Endodermal cell (in vitro differentiated cells): ENCODE measurements at regions not wholly inside any gene's neighbourhood (a gene's known extent, or its start where the extent isn't known, plus 50 kb on each side); places are given as distances from the start of the nearest gene placed in this dataset.

ENCODE experiments used
- DNase-seq: peaks from one replicate; pipeline ENCODE4 v3.0.0-alpha.2; 2017
- H3K27ac ChIP-seq: 2 replicates; pipeline ENCODE4 v1.5.1; 2013; ENCODE audit warnings: mild to moderate bottlenecking, low read depth, low read length, moderate library complexity
- H3K27me3 ChIP-seq: 2 replicates; pipeline ENCODE4 v1.6.1; 2013; ENCODE audit warnings: mild to moderate bottlenecking, low read length, moderate library complexity; ENCODE audit not compliant: insufficient read depth, control insufficient read depth, poor library complexity, severe bottlenecking
- H3K36me3 ChIP-seq: 2 replicates; pipeline ENCODE4 v1.7.0; 2013; ENCODE audit warnings: mild to moderate bottlenecking, low read length, moderate library complexity; ENCODE audit not compliant: control insufficient read depth, insufficient read depth
- H3K4me1 ChIP-seq: one replicate; pipeline ENCODE4 v1.7.0; 2013; ENCODE audit warnings: low read length; ENCODE audit not compliant: control insufficient read depth, insufficient read depth
- H3K4me3 ChIP-seq: 2 replicates; pipeline ENCODE4 v1.5.1; 2013; ENCODE audit warnings: mild to moderate bottlenecking, low read length, moderate library complexity
- H3K9ac ChIP-seq: 2 replicates; pipeline ENCODE4 v1.6.1; 2013; ENCODE audit warnings: mild to moderate bottlenecking, low read length, moderate library complexity; ENCODE audit not compliant: poor library complexity, severe bottlenecking; ENCODE audit errors: extremely low read depth
- H3K9me3 ChIP-seq: 2 replicates; pipeline ENCODE4 v1.6.1; 2013; ENCODE audit warnings: mild to moderate bottlenecking, low read length, moderate library complexity; ENCODE audit not compliant: control insufficient read depth
- H3K27ac Mint-ChIP-seq: 2 replicates; pipeline ENCODE4 v1.8.0; 2020; ENCODE audit warnings: mixed read lengths
- H3K27me3 Mint-ChIP-seq: 2 replicates; pipeline ENCODE4 v1.8.0; 2021; ENCODE audit warnings: mild to moderate bottlenecking, mixed read lengths; ENCODE audit not compliant: insufficient read depth
- H3K36me3 Mint-ChIP-seq: 2 replicates; pipeline ENCODE4 v1.8.0; 2020; ENCODE audit warnings: low read depth, mixed read lengths
- H3K4me1 Mint-ChIP-seq: 2 replicates; pipeline ENCODE4 v1.8.0; 2020; ENCODE audit warnings: mixed read lengths
- H3K4me3 Mint-ChIP-seq: 2 replicates; pipeline ENCODE4 v1.8.0; 2020; ENCODE audit warnings: mild to moderate bottlenecking, moderate library complexity, mixed read lengths
- H3K9me3 Mint-ChIP-seq: 2 replicates; pipeline ENCODE4 v1.8.0; 2020; ENCODE audit warnings: mild to moderate bottlenecking, mixed read lengths
- CTCF ChIP-seq: fragments of 200-600 bp; sonication (generic); conservative IDR thresholded peaks from 2 replicates; pipeline ENCODE4 v1.5.0; 2021; ENCODE audit warnings: antibody characterized with exemption, mild to moderate bottlenecking
- WGBS, 2 experiments: methylation state at CpG; one replicate each; pipeline versions ENCODE4 v1.1.5 to v1.1.7; 2013; ENCODE audit warnings: missing lambda C conversion rate in 2 of 2, mixed read lengths in 1 of 2; ENCODE audit not compliant: insufficient coverage in 1 of 2, insufficient read length in 1 of 2; 5-methylcytosine and 5-hydroxymethylcytosine counted together

- peak; percentile 93 for TF ChIP-seq CTCF
- no peaks in the 10 kb centered on the region for H3K4me1 ChIP-seq
- no peaks in the 10 kb centered on the region for H3K36me3 ChIP-seq
- Mint-ChIP-seq H3K27me3 (peaks cover 16% of the 10 kb centered on the region), H3K9me3 (no peaks in the 10 kb centered on the region), H3K36me3 (no peaks in the 10 kb centered on the region), H3K4me1 (peaks cover 19% of the 10 kb centered on the region), H3K4me3 (no peak overlapping the region), H3K27ac (no peak overlapping the region)
- no peak overlapping the region for H3K27ac ChIP-seq
- H3K9ac ChIP-seq: no peak overlapping the region
- WGBS, 2 experiments: 31 to 51% methylated on average over 3 to 9 of the region's 9 CpGs
- DNase-seq: peak; percentile 89
- no peaks in the 10 kb centered on the region for H3K27me3 ChIP-seq
- no peaks in the 10 kb centered on the region for H3K9me3 ChIP-seq
- H3K4me3 ChIP-seq: no peak overlapping the region
These were observed 421.1 kb upstream of the C16orf82 start for GRCh38 chr16:26645614-26646013.

- DNase-seq: no peak
- H3K9ac ChIP-seq: no peak overlapping the region
- H3K27me3 ChIP-seq: no peaks in the 10 kb centered on the region
- Mint-ChIP-seq H3K27ac (no peak overlapping the region), H3K4me3 (no peak overlapping the region), H3K4me1 (peaks cover 7% of the 10 kb centered on the region), H3K9me3 (no peaks in the 10 kb centered on the region), H3K27me3 (peaks cover 14% of the 10 kb centered on the region), H3K36me3 (no peaks in the 10 kb centered on the region)
- TF ChIP-seq CTCF: no peak
- H3K36me3 ChIP-seq: no peaks in the 10 kb centered on the region
- WGBS, 2 experiments: 90 to 91% methylated on average over 2 to 4 of the region's 4 CpGs
- H3K4me1 ChIP-seq: no peaks in the 10 kb centered on the region
- H3K4me3 ChIP-seq: no peak overlapping the region
- no peaks in the 10 kb centered on the region for H3K9me3 ChIP-seq
- no peak overlapping the region for H3K27ac ChIP-seq
These were observed 418.9 kb upstream of the C16orf82 start for GRCh38 chr16:26647870-26648269.

- 44% methylated on average over 2 of the region's 2 CpGs; no CpG with 5 or more reads in 1 of the 2 experiments for WGBS, 2 experiments
- Mint-ChIP-seq H3K27ac (no peak overlapping the region), H3K9me3 (no peaks in the 10 kb centered on the region), H3K36me3 (no peaks in the 10 kb centered on the region), H3K4me3 (no peak overlapping the region), H3K4me1 (no peaks in the 10 kb centered on the region), H3K27me3 (peaks cover 10% of the 10 kb centered on the region)
- H3K36me3 ChIP-seq: no peaks in the 10 kb centered on the region
- H3K27ac ChIP-seq: no peak overlapping the region
- no peaks in the 10 kb centered on the region for H3K9me3 ChIP-seq
- no peaks in the 10 kb centered on the region for H3K27me3 ChIP-seq
- TF ChIP-seq CTCF: no peak
- DNase-seq: no peak
- no peaks in the 10 kb centered on the region for H3K4me1 ChIP-seq
- H3K9ac ChIP-seq: no peak overlapping the region
- no peak overlapping the region for H3K4me3 ChIP-seq
These were observed 417.9 kb upstream of the C16orf82 start for GRCh38 chr16:26648851-26649250.
